ENCODE measurements at regions not wholly inside any gene's neighbourhood (a gene's known extent, or its start where the extent isn't known, plus 50 kb on each side); places are given as distances from the start of the nearest gene placed in this dataset.

DNA sequence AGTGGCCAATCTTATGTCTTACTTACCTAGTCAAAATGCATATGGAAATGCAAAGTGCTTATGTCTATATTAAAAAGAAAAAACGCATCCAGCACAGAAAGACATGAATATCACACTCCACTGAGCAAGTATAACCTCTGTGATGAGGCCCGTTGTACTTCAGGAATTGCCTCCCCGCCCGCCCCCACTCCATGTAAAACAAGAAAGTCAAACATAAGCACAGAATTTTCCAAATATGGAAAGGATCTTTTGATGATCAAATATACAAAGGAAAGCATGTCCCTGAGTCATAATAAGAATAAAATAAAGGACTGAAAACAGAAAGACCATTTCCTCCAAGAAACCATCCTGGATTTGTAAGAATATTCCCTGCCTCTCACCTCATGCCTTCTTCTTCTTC is 229.1 kb downstream of the BAMBI start:
- TF ChIP-seq, protein P1, sequence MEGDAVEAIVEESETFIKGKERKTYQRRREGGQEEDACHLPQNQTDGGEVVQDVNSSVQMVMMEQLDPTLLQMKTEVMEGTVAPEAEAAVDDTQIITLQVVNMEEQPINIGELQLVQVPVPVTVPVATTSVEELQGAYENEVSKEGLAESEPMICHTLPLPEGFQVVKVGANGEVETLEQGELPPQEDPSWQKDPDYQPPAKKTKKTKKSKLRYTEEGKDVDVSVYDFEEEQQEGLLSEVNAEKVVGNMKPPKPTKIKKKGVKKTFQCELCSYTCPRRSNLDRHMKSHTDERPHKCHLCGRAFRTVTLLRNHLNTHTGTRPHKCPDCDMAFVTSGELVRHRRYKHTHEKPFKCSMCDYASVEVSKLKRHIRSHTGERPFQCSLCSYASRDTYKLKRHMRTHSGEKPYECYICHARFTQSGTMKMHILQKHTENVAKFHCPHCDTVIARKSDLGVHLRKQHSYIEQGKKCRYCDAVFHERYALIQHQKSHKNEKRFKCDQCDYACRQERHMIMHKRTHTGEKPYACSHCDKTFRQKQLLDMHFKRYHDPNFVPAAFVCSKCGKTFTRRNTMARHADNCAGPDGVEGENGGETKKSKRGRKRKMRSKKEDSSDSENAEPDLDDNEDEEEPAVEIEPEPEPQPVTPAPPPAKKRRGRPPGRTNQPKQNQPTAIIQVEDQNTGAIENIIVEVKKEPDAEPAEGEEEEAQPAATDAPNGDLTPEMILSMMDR (conservative IDR thresholded peaks at IDR 0.05), result no peak
- no peak for TF ChIP-seq ZFX (IDR thresholded peaks at IDR 0.05)
